ENCODE measurements at regions not wholly inside any gene's neighbourhood (a gene's known extent, or its start where the extent isn't known, plus 50 kb on each side); places are given as distances from the start of the nearest gene placed in this dataset.

DNA sequence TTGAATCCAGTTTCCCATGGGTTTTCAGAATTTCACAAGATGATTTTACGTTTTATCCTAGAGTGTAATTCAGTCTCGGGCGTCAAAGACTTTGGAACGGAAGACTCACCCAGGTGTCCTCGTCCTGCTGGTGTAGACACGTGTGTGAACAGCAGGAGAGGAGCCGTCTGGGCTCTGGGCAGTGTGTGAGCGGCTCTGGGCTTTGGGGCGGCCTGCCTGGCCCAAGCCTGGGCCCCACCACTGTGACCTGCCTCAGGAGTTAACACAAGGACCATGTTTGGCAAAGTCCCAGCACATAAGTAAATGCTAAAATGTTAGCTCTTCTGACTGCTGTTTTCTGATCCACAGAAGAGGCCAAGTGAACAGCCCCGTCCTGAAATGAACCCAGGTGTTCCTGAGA is 1093.3 kb downstream of the BRD1 start (continued):
- TF ChIP-seq REST (IDR thresholded peaks at IDR 0.05; ENCODE audit: unreplicated experiment) (no peak), JUNB (IDR thresholded peaks at IDR 0.05; ENCODE audit: unreplicated experiment) (no peak), EZH2phosphoT487 (IDR thresholded peaks at IDR 0.05; ENCODE audit: unreplicated experiment) (no peak), ZNF114 (CRISPR knock-in tag; IDR thresholded peaks at IDR 0.05) (no peak)
- TF ChIP-seq, protein P1, sequence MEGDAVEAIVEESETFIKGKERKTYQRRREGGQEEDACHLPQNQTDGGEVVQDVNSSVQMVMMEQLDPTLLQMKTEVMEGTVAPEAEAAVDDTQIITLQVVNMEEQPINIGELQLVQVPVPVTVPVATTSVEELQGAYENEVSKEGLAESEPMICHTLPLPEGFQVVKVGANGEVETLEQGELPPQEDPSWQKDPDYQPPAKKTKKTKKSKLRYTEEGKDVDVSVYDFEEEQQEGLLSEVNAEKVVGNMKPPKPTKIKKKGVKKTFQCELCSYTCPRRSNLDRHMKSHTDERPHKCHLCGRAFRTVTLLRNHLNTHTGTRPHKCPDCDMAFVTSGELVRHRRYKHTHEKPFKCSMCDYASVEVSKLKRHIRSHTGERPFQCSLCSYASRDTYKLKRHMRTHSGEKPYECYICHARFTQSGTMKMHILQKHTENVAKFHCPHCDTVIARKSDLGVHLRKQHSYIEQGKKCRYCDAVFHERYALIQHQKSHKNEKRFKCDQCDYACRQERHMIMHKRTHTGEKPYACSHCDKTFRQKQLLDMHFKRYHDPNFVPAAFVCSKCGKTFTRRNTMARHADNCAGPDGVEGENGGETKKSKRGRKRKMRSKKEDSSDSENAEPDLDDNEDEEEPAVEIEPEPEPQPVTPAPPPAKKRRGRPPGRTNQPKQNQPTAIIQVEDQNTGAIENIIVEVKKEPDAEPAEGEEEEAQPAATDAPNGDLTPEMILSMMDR (conservative IDR thresholded peaks at IDR 0.05; ENCODE audit: low read depth in 2 of 2) = no peak
- TF ChIP-seq, protein P2, sequence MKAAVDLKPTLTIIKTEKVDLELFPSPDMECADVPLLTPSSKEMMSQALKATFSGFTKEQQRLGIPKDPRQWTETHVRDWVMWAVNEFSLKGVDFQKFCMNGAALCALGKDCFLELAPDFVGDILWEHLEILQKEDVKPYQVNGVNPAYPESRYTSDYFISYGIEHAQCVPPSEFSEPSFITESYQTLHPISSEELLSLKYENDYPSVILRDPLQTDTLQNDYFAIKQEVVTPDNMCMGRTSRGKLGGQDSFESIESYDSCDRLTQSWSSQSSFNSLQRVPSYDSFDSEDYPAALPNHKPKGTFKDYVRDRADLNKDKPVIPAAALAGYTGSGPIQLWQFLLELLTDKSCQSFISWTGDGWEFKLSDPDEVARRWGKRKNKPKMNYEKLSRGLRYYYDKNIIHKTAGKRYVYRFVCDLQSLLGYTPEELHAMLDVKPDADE (IDR thresholded peaks at IDR 0.05) = no peak

GRCh38 chr22:48729499-48730171 is 1098.0 kb downstream of the BRD1 start:
- Mint-ChIP-seq H3K4me1 (no peaks in the 10 kb centered on the region), H3K27ac (no peak overlapping the region), H3K36me3 (ENCODE audit: low read depth) (0 out of 3 replicates have a peak, but pooled peaks cover 9% of the 10 kb centered on the region), H3K4me3 (no peak overlapping the region), H3K27me3 (ENCODE audit: insufficient read depth, low read depth, poor library complexity) (peaks cover 1% of the 10 kb centered on the region), H3K9me3 (peaks cover 4% of the 10 kb centered on the region)
- H3K4me3 ChIP-seq = no peak overlapping the region
- no peak for ATAC-seq
- H2AFZ ChIP-seq = no peak overlapping the region
- H3K4me1 ChIP-seq (ENCODE audit: insufficient read depth) = no peaks in the 10 kb centered on the region
- H4K20me1 ChIP-seq (replicated peaks; ENCODE audit: insufficient read depth) = no peaks in the 10 kb centered on the region
- H3K4me2 ChIP-seq = no peak overlapping the region
- no peaks in the 10 kb centered on the region for H3K9me2 ChIP-seq (ENCODE audit: insufficient read depth)
- no peak for DNase-seq (ENCODE audit: low spot score)
- H3K79me2 ChIP-seq (replicated peaks; ENCODE audit: insufficient read depth) = no peaks in the 10 kb centered on the region
- H3K27me3 ChIP-seq (ENCODE audit: insufficient read depth) = no peaks in the 10 kb centered on the region
- no peaks in the 10 kb centered on the region for H3F3A ChIP-seq (replicated peaks; ENCODE audit: low read depth)
- H3K27ac ChIP-seq (ENCODE audit: low read depth) = no peak overlapping the region
- H3K36me3 ChIP-seq (ENCODE audit: insufficient read depth) = 0 out of 2 replicates have a peak, but pooled peaks cover 3% of the 10 kb centered on the region
- no peak for TF ChIP-seq STAT1 (IDR thresholded peaks at IDR 0.05; ENCODE audit: unreplicated experiment)
- TF ChIP-seq, protein P3, sequence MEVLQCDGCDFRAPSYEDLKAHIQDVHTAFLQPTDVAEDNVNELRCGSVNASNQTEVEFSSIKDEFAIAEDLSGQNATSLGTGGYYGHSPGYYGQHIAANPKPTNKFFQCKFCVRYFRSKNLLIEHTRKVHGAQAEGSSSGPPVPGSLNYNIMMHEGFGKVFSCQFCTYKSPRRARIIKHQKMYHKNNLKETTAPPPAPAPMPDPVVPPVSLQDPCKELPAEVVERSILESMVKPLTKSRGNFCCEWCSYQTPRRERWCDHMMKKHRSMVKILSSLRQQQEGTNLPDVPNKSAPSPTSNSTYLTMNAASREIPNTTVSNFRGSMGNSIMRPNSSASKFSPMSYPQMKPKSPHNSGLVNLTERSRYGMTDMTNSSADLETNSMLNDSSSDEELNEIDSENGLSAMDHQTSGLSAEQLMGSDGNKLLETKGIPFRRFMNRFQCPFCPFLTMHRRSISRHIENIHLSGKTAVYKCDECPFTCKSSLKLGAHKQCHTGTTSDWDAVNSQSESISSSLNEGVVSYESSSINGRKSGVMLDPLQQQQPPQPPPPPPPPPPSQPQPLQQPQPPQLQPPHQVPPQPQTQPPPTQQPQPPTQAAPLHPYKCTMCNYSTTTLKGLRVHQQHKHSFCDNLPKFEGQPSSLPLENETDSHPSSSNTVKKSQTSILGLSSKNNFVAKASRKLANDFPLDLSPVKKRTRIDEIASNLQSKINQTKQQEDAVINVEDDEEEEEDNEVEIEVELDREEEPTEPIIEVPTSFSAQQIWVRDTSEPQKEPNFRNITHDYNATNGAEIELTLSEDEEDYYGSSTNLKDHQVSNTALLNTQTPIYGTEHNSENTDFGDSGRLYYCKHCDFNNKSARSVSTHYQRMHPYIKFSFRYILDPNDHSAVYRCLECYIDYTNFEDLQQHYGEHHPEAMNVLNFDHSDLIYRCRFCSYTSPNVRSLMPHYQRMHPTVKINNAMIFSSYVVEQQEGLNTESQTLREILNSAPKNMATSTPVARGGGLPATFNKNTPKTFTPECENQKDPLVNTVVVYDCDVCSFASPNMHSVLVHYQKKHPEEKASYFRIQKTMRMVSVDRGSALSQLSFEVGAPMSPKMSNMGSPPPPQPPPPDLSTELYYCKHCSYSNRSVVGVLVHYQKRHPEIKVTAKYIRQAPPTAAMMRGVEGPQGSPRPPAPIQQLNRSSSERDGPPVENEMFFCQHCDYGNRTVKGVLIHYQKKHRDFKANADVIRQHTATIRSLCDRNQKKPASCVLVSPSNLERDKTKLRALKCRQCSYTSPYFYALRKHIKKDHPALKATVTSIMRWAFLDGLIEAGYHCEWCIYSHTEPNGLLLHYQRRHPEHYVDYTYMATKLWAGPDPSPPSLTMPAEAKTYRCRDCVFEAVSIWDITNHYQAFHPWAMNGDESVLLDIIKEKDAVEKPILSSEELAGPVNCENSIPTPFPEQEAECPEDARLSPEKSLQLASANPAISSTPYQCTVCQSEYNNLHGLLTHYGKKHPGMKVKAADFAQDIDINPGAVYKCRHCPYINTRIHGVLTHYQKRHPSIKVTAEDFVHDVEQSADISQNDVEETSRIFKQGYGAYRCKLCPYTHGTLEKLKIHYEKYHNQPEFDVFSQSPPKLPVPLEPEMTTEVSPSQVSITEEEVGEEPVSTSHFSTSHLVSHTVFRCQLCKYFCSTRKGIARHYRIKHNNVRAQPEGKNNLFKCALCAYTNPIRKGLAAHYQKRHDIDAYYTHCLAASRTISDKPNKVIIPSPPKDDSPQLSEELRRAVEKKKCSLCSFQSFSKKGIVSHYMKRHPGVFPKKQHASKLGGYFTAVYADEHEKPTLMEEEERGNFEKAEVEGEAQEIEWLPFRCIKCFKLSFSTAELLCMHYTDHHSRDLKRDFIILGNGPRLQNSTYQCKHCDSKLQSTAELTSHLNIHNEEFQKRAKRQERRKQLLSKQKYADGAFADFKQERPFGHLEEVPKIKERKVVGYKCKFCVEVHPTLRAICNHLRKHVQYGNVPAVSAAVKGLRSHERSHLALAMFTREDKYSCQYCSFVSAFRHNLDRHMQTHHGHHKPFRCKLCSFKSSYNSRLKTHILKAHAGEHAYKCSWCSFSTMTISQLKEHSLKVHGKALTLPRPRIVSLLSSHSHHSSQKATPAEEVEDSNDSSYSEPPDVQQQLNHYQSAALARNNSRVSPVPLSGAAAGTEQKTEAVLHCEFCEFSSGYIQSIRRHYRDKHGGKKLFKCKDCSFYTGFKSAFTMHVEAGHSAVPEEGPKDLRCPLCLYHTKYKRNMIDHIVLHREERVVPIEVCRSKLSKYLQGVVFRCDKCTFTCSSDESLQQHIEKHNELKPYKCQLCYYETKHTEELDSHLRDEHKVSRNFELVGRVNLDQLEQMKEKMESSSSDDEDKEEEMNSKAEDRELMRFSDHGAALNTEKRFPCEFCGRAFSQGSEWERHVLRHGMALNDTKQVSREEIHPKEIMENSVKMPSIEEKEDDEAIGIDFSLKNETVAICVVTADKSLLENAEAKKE (CRISPR knock-in tag; IDR thresholded peaks at IDR 0.05) = no peak

All from GM23338 (cell line).